ENCODE measurements at regions not wholly inside any gene's neighbourhood (a gene's known extent, or its start where the extent isn't known, plus 50 kb on each side); places are given as distances from the start of the nearest gene placed in this dataset.

- TF ChIP-seq CTCF (IDR thresholded peaks at IDR 0.05 in 4 of 5, conservative IDR thresholded peaks at IDR 0.05 in 1 of 5) = no peak
- TF ChIP-seq POLR2A (IDR thresholded peaks at IDR 0.05) = peak; percentile 60 to 90
These were observed 207.6 kb upstream of the KLF14 start for GRCh38 chr7:130941322-130942210.

Data from gastrocnemius medialis (tissue), 4 donors.